HL-60 (cell line): ENCODE measurements at regions not wholly inside any gene's neighbourhood (a gene's known extent, or its start where the extent isn't known, plus 50 kb on each side); places are given as distances from the start of the nearest gene placed in this dataset.

Experiments
- CTCF ChIP-seq: IDR thresholded peaks from one replicate; pipeline ENCODE4 v1.5.1; 2011; ENCODE audit warnings: low read length, control low read depth, inconsistent platforms; ENCODE audit not compliant: insufficient read depth
- POLR2AphosphoS5 ChIP-seq: IDR thresholded peaks from 2 replicates; pipeline ENCODE4 v1.6.1; 2012; ENCODE audit warnings: low read depth

DNA sequence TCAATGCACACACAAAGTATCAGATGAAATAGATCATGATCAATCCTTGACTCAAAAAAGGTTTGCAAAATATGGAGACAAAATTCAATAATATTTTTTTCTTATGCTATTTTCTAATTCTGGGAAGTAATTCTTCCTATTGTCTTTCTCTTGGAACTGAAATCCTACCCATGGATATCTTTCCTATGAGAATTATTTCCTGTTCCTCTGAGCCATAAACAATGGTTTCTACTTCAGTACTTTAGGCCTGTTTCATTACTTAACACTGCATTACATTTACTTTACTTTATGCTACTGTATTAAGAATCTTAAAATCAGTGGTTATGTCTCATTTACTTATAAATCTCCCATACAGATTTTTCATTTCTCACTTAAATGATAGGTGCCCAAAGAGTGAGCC, 1025.4 kb upstream of the ACO1 start:
- TF ChIP-seq CTCF = no peak
- TF ChIP-seq POLR2AphosphoS5 = no peak
